ENCODE measurements at regions not wholly inside any gene's neighbourhood (a gene's known extent, or its start where the extent isn't known, plus 50 kb on each side); places are given as distances from the start of the nearest gene placed in this dataset.

GRCh38 chr10:62582101-62582705, 208.0 kb downstream of the ZNF365 start:
- DNase-seq (ENCODE audit: extremely low spot score): no peak
- ChIA-PET CTCF (no interaction called here), POLR2A (no interaction called here)
- no peak for TF ChIP-seq ARNT (IDR thresholded peaks at IDR 0.05)
- TF ChIP-seq NFRKB (IDR thresholded peaks at IDR 0.05): no peak

GRCh38 chr10:62582804-62583208, 208.6 kb downstream of the ZNF365 start:
- TF ChIP-seq ZNF384 (IDR thresholded peaks at IDR 0.05): no peak
- TF ChIP-seq NFRKB (IDR thresholded peaks at IDR 0.05): no peak
- ChIA-PET CTCF (no interaction called here), POLR2A (no interaction called here)
- no peak for DNase-seq (ENCODE audit: extremely low spot score)

DNA sequence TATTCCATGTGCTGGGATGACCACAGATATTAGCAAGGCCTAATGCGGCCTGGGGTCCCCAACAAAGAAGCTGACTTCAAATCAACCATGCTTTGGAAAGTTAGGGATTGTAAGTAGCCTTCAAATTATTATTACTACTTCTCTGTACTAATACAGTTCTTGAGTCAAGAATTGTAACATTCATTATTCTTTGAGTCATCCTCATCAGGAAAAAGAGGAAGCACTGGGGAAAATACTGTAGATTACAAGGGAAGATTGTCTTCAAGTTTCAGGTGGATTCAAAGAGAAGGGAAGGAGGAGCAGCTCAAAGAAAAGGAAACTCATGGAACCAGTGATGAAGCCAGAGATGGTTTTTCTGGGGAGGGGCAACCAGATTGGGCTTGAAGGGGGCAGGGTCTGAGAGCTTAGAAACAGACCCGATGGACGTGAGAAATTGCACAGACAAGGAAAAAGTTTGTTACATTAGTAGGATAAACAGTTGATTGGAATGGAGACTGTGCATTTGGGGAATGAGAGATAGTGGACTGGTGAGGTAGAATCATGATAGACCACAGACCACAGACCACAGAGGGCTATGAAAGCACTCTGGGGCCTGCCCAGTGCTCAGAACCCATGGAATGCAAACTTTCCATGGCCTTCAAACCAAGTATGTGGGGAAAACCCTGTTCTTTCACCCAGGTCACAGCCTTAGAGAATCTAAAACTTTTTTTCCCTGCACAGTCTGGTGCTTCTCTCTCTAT, 209.9 kb downstream of the ZNF365 start:
- no peak for DNase-seq (ENCODE audit: extremely low spot score)
- no peak for TF ChIP-seq ZNF384 (IDR thresholded peaks at IDR 0.05)
- no peak for TF ChIP-seq SP1 (IDR thresholded peaks at IDR 0.05)
- POLR2A ChIA-PET: no interaction called here
- CTCF ChIA-PET: no interaction called here

DNA sequence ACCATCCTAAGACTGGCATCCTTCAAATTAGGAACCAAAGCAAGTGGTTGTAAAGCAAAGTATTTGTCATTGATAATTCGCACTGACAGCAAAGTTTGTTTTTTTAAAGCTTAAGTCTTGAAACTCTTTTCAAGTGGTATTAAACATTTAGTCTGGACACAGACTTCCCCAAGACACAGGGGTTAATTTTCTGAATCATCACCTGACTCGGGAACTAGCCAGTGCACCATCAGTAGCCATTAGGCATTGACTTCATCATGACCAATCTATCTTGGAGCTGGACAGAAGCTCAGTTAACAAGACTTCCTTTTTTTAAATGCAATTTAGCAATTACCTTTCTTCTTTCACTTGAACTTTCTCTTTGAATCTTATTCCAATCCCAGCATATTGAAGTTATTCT, 210.6 kb downstream of the ZNF365 start:
- ChIA-PET CTCF (no interaction called here), POLR2A (no interaction called here)
- no peak for TF ChIP-seq TARDBP (IDR thresholded peaks at IDR 0.05)
- no peak for TF ChIP-seq ZNF384 (IDR thresholded peaks at IDR 0.05)
- no peak for TF ChIP-seq FOXM1 (IDR thresholded peaks at IDR 0.05; ENCODE audit: borderline replicate concordance)
- DNase-seq (ENCODE audit: extremely low spot score): no peak

DNA sequence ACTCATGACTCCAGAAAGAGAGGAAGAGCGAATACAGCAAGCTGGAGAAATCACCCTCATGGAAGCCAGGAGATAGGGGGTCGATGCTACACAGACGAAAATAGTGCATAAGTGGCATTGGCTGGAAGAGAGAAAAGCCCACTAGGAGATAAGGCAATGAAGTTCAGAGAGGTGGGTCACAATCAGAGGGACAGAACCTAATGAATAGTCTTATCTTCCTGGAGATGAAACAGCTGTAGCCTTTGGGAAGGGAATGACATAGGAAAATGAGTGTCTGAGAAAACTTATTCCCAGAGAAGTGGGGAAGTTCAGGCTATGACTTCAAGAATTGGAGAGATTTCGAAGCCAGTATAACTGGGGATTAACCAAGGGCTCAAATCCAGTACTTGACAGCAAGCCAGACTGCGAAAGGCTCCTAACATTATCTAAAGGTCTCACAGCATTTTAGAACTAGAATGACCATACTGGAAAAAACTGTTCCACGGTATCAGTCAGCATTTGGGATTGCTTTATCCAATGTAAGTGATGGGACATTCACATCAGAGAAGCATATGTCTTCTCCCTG, 211.1 kb downstream of the ZNF365 start:
- no peak for TF ChIP-seq FOXK2 (IDR thresholded peaks at IDR 0.05)
- no peak for TF ChIP-seq PKNOX1 (IDR thresholded peaks at IDR 0.05)
- TF ChIP-seq TARDBP (IDR thresholded peaks at IDR 0.05): no peak
- TF ChIP-seq ARNT (IDR thresholded peaks at IDR 0.05): no peak
- no peak for TF ChIP-seq CTBP1 (IDR thresholded peaks at IDR 0.05; ENCODE audit: borderline replicate concordance)
- no peak for TF ChIP-seq L3MBTL2 (conservative IDR thresholded peaks at IDR 0.05)
- no peak for TF ChIP-seq LEF1 (IDR thresholded peaks at IDR 0.05; ENCODE audit: borderline replicate concordance)
- no peak for TF ChIP-seq NFRKB (IDR thresholded peaks at IDR 0.05)
- TF ChIP-seq ELF4 (IDR thresholded peaks at IDR 0.05): no peak
- TF ChIP-seq ZNF384 (IDR thresholded peaks at IDR 0.05): no peak
- ChIA-PET POLR2A (no interaction called here), CTCF (no interaction called here)
- no peak for DNase-seq (ENCODE audit: extremely low spot score)

DNA sequence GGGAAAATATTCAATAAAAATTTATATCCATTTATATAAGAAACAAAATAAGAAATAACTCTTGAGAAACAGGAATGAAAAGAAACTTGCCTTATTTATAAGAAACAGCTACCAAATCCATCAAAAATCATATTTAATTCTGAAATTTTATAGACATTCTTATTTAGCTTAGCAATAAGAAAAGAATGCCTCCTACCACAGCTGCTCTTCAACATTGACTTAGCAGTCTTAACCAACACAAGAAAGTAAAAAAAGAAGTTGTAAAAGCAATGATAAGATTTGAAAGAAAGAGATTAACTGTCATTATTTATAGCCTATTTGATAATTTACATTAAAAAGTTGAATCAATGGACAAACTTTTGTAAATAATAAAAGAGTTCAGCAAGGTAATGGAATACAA, 212.8 kb downstream of the ZNF365 start:
- no peak for TF ChIP-seq TARDBP (IDR thresholded peaks at IDR 0.05)
- DNase-seq (ENCODE audit: extremely low spot score): no peak
- POLR2A ChIA-PET: no interaction called here
- CTCF ChIA-PET: no interaction called here

DNA sequence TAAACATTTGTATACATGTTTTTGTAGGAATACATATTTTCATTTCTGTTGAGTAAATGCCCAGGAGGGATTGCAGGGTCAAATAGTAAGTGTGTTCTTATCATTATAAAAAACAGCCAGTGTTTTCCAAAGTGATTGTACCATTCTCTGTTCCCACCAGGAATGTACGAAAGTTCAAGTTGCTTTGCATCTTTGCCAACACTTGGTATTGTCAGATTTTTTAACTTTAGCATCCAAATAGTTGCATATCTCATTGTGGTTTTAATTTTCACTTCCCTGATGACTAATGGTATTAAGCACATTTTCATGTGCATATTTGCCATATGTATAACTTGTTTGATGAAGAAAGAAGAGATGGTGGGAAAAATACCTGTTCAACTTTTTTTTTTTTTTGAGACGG, 213.9 kb downstream of the ZNF365 start:
- CTCF ChIA-PET: interaction anchor here (0.6 kb wide), 1 partner anchor 517 kb away, joined by 3 read pairs; no protein-coding TSS in a partner anchor

GRCh38 chr10:62589689-62590088, 214.8 kb upstream of the ADO start:
- DNase-seq (ENCODE audit: extremely low spot score): no peak
- POLR2A ChIA-PET: no interaction called here
- TF ChIP-seq NFRKB (IDR thresholded peaks at IDR 0.05): no peak
- no peak for TF ChIP-seq LEF1 (IDR thresholded peaks at IDR 0.05; ENCODE audit: borderline replicate concordance)
- no peak for TF ChIP-seq CTBP1 (IDR thresholded peaks at IDR 0.05; ENCODE audit: borderline replicate concordance)
- TF ChIP-seq SP1 (IDR thresholded peaks at IDR 0.05): no peak
- no peak for TF ChIP-seq FOXA1 (IDR thresholded peaks at IDR 0.05)
- TF ChIP-seq ZNF384 (IDR thresholded peaks at IDR 0.05): no peak
- TF ChIP-seq HDGF (IDR thresholded peaks at IDR 0.05; ENCODE audit: borderline replicate concordance): no peak
- CTCF ChIA-PET: no interaction called here

More for the DNA sequence above, 213.9 kb downstream of the ZNF365 start:
- POLR2A ChIA-PET: no interaction called here
- no peak for DNase-seq (ENCODE audit: extremely low spot score)
- no peak for TF ChIP-seq ZNF384 (IDR thresholded peaks at IDR 0.05)
- TF ChIP-seq SUZ12 (IDR thresholded peaks at IDR 0.05): no peak
- no peak for TF ChIP-seq LEF1 (IDR thresholded peaks at IDR 0.05; ENCODE audit: borderline replicate concordance)
- TF ChIP-seq ARNT (IDR thresholded peaks at IDR 0.05): no peak
- TF ChIP-seq BHLHE40 (IDR thresholded peaks at IDR 0.05; ENCODE audit: borderline replicate concordance): no peak
- TF ChIP-seq ELF4 (IDR thresholded peaks at IDR 0.05): no peak
- no peak for TF ChIP-seq FOXK2 (IDR thresholded peaks at IDR 0.05)
- TF ChIP-seq CTBP1 (IDR thresholded peaks at IDR 0.05; ENCODE audit: borderline replicate concordance): no peak
- TF ChIP-seq PKNOX1 (IDR thresholded peaks at IDR 0.05): no peak
- no peak for TF ChIP-seq TARDBP (IDR thresholded peaks at IDR 0.05)
- TF ChIP-seq SP1 (IDR thresholded peaks at IDR 0.05): no peak
- TF ChIP-seq HDGF (IDR thresholded peaks at IDR 0.05; ENCODE audit: borderline replicate concordance): no peak
- no peak for TF ChIP-seq L3MBTL2 (conservative IDR thresholded peaks at IDR 0.05)
- TF ChIP-seq NFRKB (IDR thresholded peaks at IDR 0.05): no peak
